WTC11 (cell line): ENCODE measurements at regions not wholly inside any gene's neighbourhood (a gene's known extent, or its start where the extent isn't known, plus 50 kb on each side); places are given as distances from the start of the nearest gene placed in this dataset.

Experiments
- ATAC-seq: fragments of 200-7000 bp; cut with Tn5 transposase; 2 replicates; pipeline ENCODE4 v1.10.0; 2021; ENCODE audit warnings: mild to moderate bottlenecking, moderate library complexity
- CTCF ChIA-PET: fragments of 300-600 bp; sonication (Branson Sonifier 250); formaldehyde crosslinking; loops from one replicate; lab custom pipeline; 2021; ENCODE audit warnings: antibody characterized with exemption; lab: Charles Lee
- POLR2A ChIA-PET: fragments of 350-600 bp; sonication (Branson Sonifier 250); formaldehyde crosslinking; loops from one replicate; lab custom pipeline; 2021; ENCODE audit warnings: antibody characterized with exemption; lab: Charles Lee
- DNase-seq: peaks from one replicate; pipeline ENCODE4 v3.0.0; 2021; ENCODE audit warnings: low spot score
- H3K27ac Mint-ChIP-seq: 2 replicates; pipeline ENCODE4 v1.8.0; 2021; ENCODE audit warnings: mixed read lengths
- H3K27me3 Mint-ChIP-seq: 2 replicates; pipeline ENCODE4 v1.8.0; 2021; ENCODE audit warnings: low read depth, mild to moderate bottlenecking, moderate library complexity, mixed read lengths
- H3K36me3 Mint-ChIP-seq: 2 replicates; pipeline ENCODE4 v1.8.0; 2021; ENCODE audit warnings: mixed read lengths
- H3K4me1 Mint-ChIP-seq: 2 replicates; pipeline ENCODE4 v1.8.0; 2022; ENCODE audit warnings: mixed read lengths
- H3K4me3 Mint-ChIP-seq: 2 replicates; pipeline ENCODE4 v1.8.0; 2021; ENCODE audit warnings: mild to moderate bottlenecking, moderate library complexity, mixed read lengths
- H3K9me3 Mint-ChIP-seq: 2 replicates; pipeline ENCODE4 v1.8.0; 2021; ENCODE audit warnings: mixed read lengths
- CREM ChIP-seq: sonication (generic); formaldehyde crosslinking; IDR thresholded peaks from 2 replicates; pipeline ENCODE4 v1.8.1; 2022; ENCODE audit warnings: mild to moderate bottlenecking, missing genetic modification reagents, moderate library complexity
- E2F5 ChIP-seq: sonication (generic); formaldehyde crosslinking; IDR thresholded peaks from 2 replicates; pipeline ENCODE4 v1.8.1; 2022; ENCODE audit warnings: mild to moderate bottlenecking, moderate library complexity, missing genetic modification reagents
- FOXK1 ChIP-seq: sonication (generic); formaldehyde crosslinking; IDR thresholded peaks from 2 replicates; pipeline ENCODE4 v1.8.0; 2022; ENCODE audit warnings: mild to moderate bottlenecking, moderate library complexity, missing genetic modification reagents
- GRHL2 ChIP-seq: fragments of 250-450 bp; sonication (Bioruptor Pico); IDR thresholded peaks from 2 replicates; pipeline ENCODE4 v1.8.0; 2022; ENCODE audit warnings: mild to moderate bottlenecking, moderate library complexity; ENCODE audit not compliant: insufficient replicate concordance, severe bottlenecking
- HMGA2 ChIP-seq: fragments of 250-450 bp; sonication (Bioruptor Pico); IDR thresholded peaks from 2 replicates; pipeline ENCODE4 v1.4.0; 2021; ENCODE audit warnings: mild to moderate bottlenecking, moderate library complexity
- HMGXB4 ChIP-seq: sonication (generic); formaldehyde crosslinking; IDR thresholded peaks from 2 replicates; pipeline ENCODE4 v1.8.1; 2023; ENCODE audit warnings: mild to moderate bottlenecking, moderate library complexity, missing genetic modification reagents
- JUN ChIP-seq: sonication (generic); formaldehyde crosslinking; IDR thresholded peaks from 2 replicates; pipeline ENCODE4 v1.8.0; 2023; ENCODE audit warnings: mild to moderate bottlenecking, missing genetic modification reagents
- NR1H2 ChIP-seq: sonication (generic); formaldehyde crosslinking; IDR thresholded peaks from 2 replicates; pipeline ENCODE4 v1.9.0; 2021; ENCODE audit warnings: mild to moderate bottlenecking, moderate library complexity, missing genetic modification reagents
- NR2C2 ChIP-seq: sonication (generic); formaldehyde crosslinking; IDR thresholded peaks from 2 replicates; pipeline ENCODE4 v1.8.0; 2022; ENCODE audit warnings: mild to moderate bottlenecking, missing genetic modification reagents
- SP1 ChIP-seq: sonication (generic); formaldehyde crosslinking; conservative IDR thresholded peaks from 2 replicates; pipeline ENCODE4 v1.8.1; 2022; ENCODE audit warnings: missing genetic modification reagents
- TEAD1 ChIP-seq: sonication (generic); formaldehyde crosslinking; IDR thresholded peaks from 2 replicates; pipeline ENCODE4 v1.8.0; 2022; ENCODE audit warnings: mild to moderate bottlenecking, missing genetic modification reagents
- TP53 ChIP-seq: sonication (generic); formaldehyde crosslinking; IDR thresholded peaks from 2 replicates; pipeline ENCODE4 v1.8.1; 2023; ENCODE audit warnings: mild to moderate bottlenecking, missing genetic modification reagents
- ZBTB43 ChIP-seq: sonication (generic); formaldehyde crosslinking; IDR thresholded peaks from 2 replicates; pipeline ENCODE4 v1.8.1; 2023; ENCODE audit warnings: mild to moderate bottlenecking, missing genetic modification reagents
- ZNF138 ChIP-seq: sonication (generic); formaldehyde crosslinking; conservative IDR thresholded peaks from 2 replicates; pipeline ENCODE4 v1.8.1; 2022; ENCODE audit warnings: mild to moderate bottlenecking, moderate library complexity, missing genetic modification reagents
- ZNF232 ChIP-seq: sonication (generic); formaldehyde crosslinking; IDR thresholded peaks from 2 replicates; pipeline ENCODE4 v1.8.0; 2022; ENCODE audit warnings: mild to moderate bottlenecking, missing genetic modification reagents
- ZNF425 ChIP-seq: fragments of 250-450 bp; sonication (Bioruptor Pico); conservative IDR thresholded peaks from 2 replicates; pipeline ENCODE4 v1.9.0; 2021; ENCODE audit warnings: mild to moderate bottlenecking
- ZSCAN18 ChIP-seq: fragments of 250-450 bp; sonication (Bioruptor Pico); IDR thresholded peaks from 2 replicates; pipeline ENCODE4 v2.1.2; 2022; ENCODE audit warnings: mild to moderate bottlenecking, moderate library complexity
- TF ChIP-seq, protein P1 (sequence below): sonication (generic); formaldehyde crosslinking; IDR thresholded peaks from 2 replicates; pipeline ENCODE4 v1.8.0; 2023; ENCODE audit warnings: missing genetic modification reagents
- TF ChIP-seq, protein P2 (sequence below): sonication (generic); formaldehyde crosslinking; IDR thresholded peaks from 2 replicates; pipeline ENCODE4 v1.8.1; 2022; ENCODE audit warnings: missing genetic modification reagents, borderline replicate concordance
- TF ChIP-seq, protein P3 (sequence below): sonication (generic); formaldehyde crosslinking; IDR thresholded peaks from 2 replicates; pipeline ENCODE4 v1.8.1; 2023; ENCODE audit warnings: mild to moderate bottlenecking, missing genetic modification reagents
- TF ChIP-seq, protein P4 (sequence below): fragments of 250-450 bp; sonication (Bioruptor Pico); IDR thresholded peaks from 2 replicates; pipeline ENCODE4 v1.8.0; 2021; ENCODE audit warnings: mild to moderate bottlenecking

- no peaks in the 10 kb centered on the region for H3K4me1 Mint-ChIP-seq
- H3K4me3 Mint-ChIP-seq = no peak overlapping the region
- TF ChIP-seq JUN (CRISPR knock-in tag) (no peak), TEAD1 (CRISPR knock-in tag) (no peak), E2F5 (no peak), HMGXB4 (CRISPR knock-in tag) (no peak), FOXK1 (CRISPR knock-in tag) (no peak), NR1H2 (CRISPR knock-in tag) (no peak), SP1 (CRISPR knock-in tag) (no peak), CREM (CRISPR knock-in tag) (no peak), ZNF138 (CRISPR knock-in tag) (no peak), GRHL2 (no peak)
- TF ChIP-seq, protein P1, sequence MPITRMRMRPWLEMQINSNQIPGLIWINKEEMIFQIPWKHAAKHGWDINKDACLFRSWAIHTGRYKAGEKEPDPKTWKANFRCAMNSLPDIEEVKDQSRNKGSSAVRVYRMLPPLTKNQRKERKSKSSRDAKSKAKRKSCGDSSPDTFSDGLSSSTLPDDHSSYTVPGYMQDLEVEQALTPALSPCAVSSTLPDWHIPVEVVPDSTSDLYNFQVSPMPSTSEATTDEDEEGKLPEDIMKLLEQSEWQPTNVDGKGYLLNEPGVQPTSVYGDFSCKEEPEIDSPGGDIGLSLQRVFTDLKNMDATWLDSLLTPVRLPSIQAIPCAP = no peak
- TF ChIP-seq, protein P2, sequence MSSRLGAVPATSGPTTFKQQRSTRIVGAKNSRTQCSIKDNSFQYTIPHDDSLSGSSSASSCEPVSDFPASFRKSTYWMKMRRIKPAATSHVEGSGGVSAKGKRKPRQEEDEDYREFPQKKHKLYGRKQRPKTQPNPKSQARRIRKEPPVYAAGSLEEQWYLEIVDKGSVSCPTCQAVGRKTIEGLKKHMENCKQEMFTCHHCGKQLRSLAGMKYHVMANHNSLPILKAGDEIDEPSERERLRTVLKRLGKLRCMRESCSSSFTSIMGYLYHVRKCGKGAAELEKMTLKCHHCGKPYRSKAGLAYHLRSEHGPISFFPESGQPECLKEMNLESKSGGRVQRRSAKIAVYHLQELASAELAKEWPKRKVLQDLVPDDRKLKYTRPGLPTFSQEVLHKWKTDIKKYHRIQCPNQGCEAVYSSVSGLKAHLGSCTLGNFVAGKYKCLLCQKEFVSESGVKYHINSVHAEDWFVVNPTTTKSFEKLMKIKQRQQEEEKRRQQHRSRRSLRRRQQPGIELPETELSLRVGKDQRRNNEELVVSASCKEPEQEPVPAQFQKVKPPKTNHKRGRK (CRISPR knock-in tag) = no peak
- TF ChIP-seq, protein P3, sequence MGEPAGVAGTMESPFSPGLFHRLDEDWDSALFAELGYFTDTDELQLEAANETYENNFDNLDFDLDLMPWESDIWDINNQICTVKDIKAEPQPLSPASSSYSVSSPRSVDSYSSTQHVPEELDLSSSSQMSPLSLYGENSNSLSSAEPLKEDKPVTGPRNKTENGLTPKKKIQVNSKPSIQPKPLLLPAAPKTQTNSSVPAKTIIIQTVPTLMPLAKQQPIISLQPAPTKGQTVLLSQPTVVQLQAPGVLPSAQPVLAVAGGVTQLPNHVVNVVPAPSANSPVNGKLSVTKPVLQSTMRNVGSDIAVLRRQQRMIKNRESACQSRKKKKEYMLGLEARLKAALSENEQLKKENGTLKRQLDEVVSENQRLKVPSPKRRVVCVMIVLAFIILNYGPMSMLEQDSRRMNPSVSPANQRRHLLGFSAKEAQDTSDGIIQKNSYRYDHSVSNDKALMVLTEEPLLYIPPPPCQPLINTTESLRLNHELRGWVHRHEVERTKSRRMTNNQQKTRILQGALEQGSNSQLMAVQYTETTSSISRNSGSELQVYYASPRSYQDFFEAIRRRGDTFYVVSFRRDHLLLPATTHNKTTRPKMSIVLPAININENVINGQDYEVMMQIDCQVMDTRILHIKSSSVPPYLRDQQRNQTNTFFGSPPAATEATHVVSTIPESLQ (CRISPR knock-in tag) = no peak
- H3K27ac Mint-ChIP-seq = no peak overlapping the region
- H3K36me3 Mint-ChIP-seq = no peaks in the 10 kb centered on the region
- DNase-seq (no peak), ATAC-seq (no peak)
- POLR2A ChIA-PET = no interaction called here
- CTCF ChIA-PET = no interaction called here
- no peaks in the 10 kb centered on the region for H3K9me3 Mint-ChIP-seq
- no peaks in the 10 kb centered on the region for H3K27me3 Mint-ChIP-seq
Measured at GRCh38 chr11:86187027-86187426, 57.5 kb upstream of the EED start.

GRCh38 chr11:86186386-86186785 lies 58.2 kb upstream of the EED start:
- ATAC-seq = no peak
- no peak for DNase-seq
- no peak overlapping the region for H3K27ac Mint-ChIP-seq
- no peaks in the 10 kb centered on the region for H3K9me3 Mint-ChIP-seq
- ChIA-PET POLR2A (interaction anchor here (0.6 kb wide), 1 partner anchor 286 kb away, joined by 3 read pairs; no protein-coding TSS in a partner anchor), CTCF (no interaction called here)
- H3K4me3 Mint-ChIP-seq = no peak overlapping the region
- H3K27me3 Mint-ChIP-seq = no peaks in the 10 kb centered on the region
- no peaks in the 10 kb centered on the region for H3K4me1 Mint-ChIP-seq
- no peaks in the 10 kb centered on the region for H3K36me3 Mint-ChIP-seq
- TF ChIP-seq, protein P4, sequence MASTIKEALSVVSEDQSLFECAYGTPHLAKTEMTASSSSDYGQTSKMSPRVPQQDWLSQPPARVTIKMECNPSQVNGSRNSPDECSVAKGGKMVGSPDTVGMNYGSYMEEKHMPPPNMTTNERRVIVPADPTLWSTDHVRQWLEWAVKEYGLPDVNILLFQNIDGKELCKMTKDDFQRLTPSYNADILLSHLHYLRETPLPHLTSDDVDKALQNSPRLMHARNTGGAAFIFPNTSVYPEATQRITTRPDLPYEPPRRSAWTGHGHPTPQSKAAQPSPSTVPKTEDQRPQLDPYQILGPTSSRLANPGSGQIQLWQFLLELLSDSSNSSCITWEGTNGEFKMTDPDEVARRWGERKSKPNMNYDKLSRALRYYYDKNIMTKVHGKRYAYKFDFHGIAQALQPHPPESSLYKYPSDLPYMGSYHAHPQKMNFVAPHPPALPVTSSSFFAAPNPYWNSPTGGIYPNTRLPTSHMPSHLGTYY (CRISPR knock-in tag) = no peak
- TF ChIP-seq TEAD1 (CRISPR knock-in tag) (no peak), NR1H2 (CRISPR knock-in tag) (no peak), TP53 (CRISPR knock-in tag) (no peak), NR2C2 (CRISPR knock-in tag) (no peak), ZBTB43 (CRISPR knock-in tag) (no peak), ZNF232 (CRISPR knock-in tag) (no peak), ZSCAN18 (CRISPR knock-in tag) (no peak), HMGA2 (CRISPR knock-in tag) (no peak), ZNF425 (CRISPR knock-in tag) (no peak)
